ENCODE measurements at regions not wholly inside any gene's neighbourhood (a gene's known extent, or its start where the extent isn't known, plus 50 kb on each side); places are given as distances from the start of the nearest gene placed in this dataset.

DNA sequence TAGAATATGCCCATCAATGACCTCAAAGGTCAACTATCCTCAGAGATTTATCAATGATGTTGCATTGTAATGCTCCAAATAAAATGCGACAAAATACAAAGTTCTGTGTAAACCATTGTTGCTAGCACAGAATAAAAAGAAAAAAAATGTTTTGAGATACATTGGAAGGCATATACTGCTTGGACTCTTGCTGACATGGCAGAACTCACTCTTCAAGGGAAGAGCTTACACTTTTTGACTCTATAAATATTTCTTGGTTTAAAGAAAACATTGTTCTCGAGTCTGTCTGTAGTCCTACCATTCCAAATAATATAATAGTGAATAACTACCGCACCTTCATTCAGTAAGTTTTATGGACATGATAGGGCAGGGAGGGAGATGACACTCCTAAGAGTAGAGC is 178.7 kb upstream of the RSPO3 start:
- Histone ChIP-seq H4K20me1 (ENCODE audit: insufficient read depth, low read length) (no peaks in the 10 kb centered on the region), H3K36me3 (ENCODE audit: insufficient read depth, low read length) (no peaks in the 10 kb centered on the region), H3K27me3 (ENCODE audit: insufficient read depth, low read length) (no peaks in the 10 kb centered on the region), H3K9me3 (ENCODE audit: low read length) (no peaks in the 10 kb centered on the region), H3K9ac (ENCODE audit: low read length) (no peak overlapping the region), H3K9me2 (ENCODE audit: low read depth, low read length) (no peaks in the 10 kb centered on the region), H3K4me2 (ENCODE audit: low read length) (no peak overlapping the region), H3K4me1 (ENCODE audit: insufficient read depth, low read length, severe bottlenecking) (no peaks in the 10 kb centered on the region), H3K4me3 (ENCODE audit: low read depth, low read length, poor library complexity, severe bottlenecking) (no peak overlapping the region), H3K27ac (ENCODE audit: low read depth, low read length, poor library complexity, severe bottlenecking) (no peak overlapping the region), H3K79me2 (ENCODE audit: insufficient read depth, low read length) (no peaks in the 10 kb centered on the region), H3F3A (ENCODE audit: insufficient read depth, low read length) (no peaks in the 10 kb centered on the region), H2AFZ (ENCODE audit: low read length) (no peak overlapping the region)
- no peak for TF ChIP-seq EZH2 (IDR thresholded peaks at IDR 0.05; ENCODE audit: borderline replicate concordance, low read length)
- TF ChIP-seq, protein P1, sequence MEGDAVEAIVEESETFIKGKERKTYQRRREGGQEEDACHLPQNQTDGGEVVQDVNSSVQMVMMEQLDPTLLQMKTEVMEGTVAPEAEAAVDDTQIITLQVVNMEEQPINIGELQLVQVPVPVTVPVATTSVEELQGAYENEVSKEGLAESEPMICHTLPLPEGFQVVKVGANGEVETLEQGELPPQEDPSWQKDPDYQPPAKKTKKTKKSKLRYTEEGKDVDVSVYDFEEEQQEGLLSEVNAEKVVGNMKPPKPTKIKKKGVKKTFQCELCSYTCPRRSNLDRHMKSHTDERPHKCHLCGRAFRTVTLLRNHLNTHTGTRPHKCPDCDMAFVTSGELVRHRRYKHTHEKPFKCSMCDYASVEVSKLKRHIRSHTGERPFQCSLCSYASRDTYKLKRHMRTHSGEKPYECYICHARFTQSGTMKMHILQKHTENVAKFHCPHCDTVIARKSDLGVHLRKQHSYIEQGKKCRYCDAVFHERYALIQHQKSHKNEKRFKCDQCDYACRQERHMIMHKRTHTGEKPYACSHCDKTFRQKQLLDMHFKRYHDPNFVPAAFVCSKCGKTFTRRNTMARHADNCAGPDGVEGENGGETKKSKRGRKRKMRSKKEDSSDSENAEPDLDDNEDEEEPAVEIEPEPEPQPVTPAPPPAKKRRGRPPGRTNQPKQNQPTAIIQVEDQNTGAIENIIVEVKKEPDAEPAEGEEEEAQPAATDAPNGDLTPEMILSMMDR (IDR thresholded peaks at IDR 0.05; ENCODE audit: low read length), result no peak

DNA sequence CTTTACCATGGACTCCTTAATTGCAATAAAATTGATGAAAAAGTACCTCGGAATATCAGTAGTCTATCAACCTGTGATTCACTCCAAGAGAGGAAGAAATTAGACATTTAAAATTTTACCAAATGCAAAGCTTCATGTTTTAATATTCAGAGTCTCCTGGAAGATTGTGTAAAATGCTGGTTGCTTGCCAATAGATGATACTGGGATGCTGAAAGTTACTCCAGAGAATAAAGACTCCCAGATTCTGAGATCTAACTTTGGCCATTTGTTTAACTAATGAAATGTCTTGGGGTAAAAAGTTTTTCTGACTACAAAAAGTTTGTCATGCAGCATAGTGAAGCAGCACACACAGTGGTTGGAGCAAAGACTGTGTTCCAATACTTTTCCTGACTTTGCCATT is 176.7 kb upstream of the RSPO3 start:
- H3K9me3 ChIP-seq (ENCODE audit: low read length), result no peaks in the 10 kb centered on the region
- TF ChIP-seq, protein P1 (IDR thresholded peaks at IDR 0.05; ENCODE audit: low read length), result no peak
- TF ChIP-seq EZH2 (IDR thresholded peaks at IDR 0.05; ENCODE audit: borderline replicate concordance, low read length), result no peak
- H3K79me2 ChIP-seq (ENCODE audit: insufficient read depth, low read length), result no peaks in the 10 kb centered on the region
- no peak overlapping the region for H2AFZ ChIP-seq (ENCODE audit: low read length)
- no peak overlapping the region for H3K27ac ChIP-seq (ENCODE audit: low read depth, low read length, poor library complexity, severe bottlenecking)
- H3F3A ChIP-seq (ENCODE audit: insufficient read depth, low read length), result no peaks in the 10 kb centered on the region
- H3K27me3 ChIP-seq (ENCODE audit: insufficient read depth, low read length), result no peaks in the 10 kb centered on the region
- no peak overlapping the region for H3K4me2 ChIP-seq (ENCODE audit: low read length)
- H4K20me1 ChIP-seq (ENCODE audit: insufficient read depth, low read length), result no peaks in the 10 kb centered on the region
- no peaks in the 10 kb centered on the region for H3K9me2 ChIP-seq (ENCODE audit: low read depth, low read length)
- H3K36me3 ChIP-seq (ENCODE audit: insufficient read depth, low read length), result no peaks in the 10 kb centered on the region
- no peak overlapping the region for H3K9ac ChIP-seq (ENCODE audit: low read length)
- no peaks in the 10 kb centered on the region for H3K4me1 ChIP-seq (ENCODE audit: insufficient read depth, low read length, severe bottlenecking)
- H3K4me3 ChIP-seq (ENCODE audit: low read depth, low read length, poor library complexity, severe bottlenecking), result no peak overlapping the region

DNA sequence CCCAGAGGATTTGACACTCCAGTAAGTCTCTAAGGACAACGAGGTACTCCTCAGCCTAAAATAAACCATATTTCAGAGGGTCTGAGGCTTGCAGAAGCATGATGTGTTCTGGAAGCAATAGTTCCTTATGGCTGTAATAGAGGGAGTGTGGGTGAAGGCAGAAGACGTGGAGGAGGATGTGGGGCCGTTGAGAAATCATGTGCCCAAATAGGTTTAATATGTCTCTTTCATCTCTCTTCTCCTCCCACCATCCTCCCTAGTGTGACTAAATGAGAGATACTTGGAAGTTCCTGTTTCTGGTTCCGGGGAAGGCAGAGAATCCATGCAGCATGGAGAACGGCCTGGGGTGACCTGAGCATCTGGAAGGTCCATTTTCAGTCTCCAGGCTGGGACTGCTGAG is 174.0 kb upstream of the RSPO3 start:
- Histone ChIP-seq H4K20me1 (ENCODE audit: insufficient read depth, low read length) (no peaks in the 10 kb centered on the region), H3K27ac (ENCODE audit: low read depth, low read length, poor library complexity, severe bottlenecking) (no peak overlapping the region), H3K9me2 (ENCODE audit: low read depth, low read length) (no peaks in the 10 kb centered on the region), H3F3A (ENCODE audit: insufficient read depth, low read length) (no peaks in the 10 kb centered on the region), H2AFZ (ENCODE audit: low read length) (no peak overlapping the region), H3K36me3 (ENCODE audit: insufficient read depth, low read length) (no peaks in the 10 kb centered on the region), H3K9ac (ENCODE audit: low read length) (no peak overlapping the region), H3K4me3 (ENCODE audit: low read depth, low read length, poor library complexity, severe bottlenecking) (no peak overlapping the region), H3K79me2 (ENCODE audit: insufficient read depth, low read length) (no peaks in the 10 kb centered on the region), H3K4me1 (ENCODE audit: insufficient read depth, low read length, severe bottlenecking) (no peaks in the 10 kb centered on the region), H3K27me3 (ENCODE audit: insufficient read depth, low read length) (no peaks in the 10 kb centered on the region), H3K4me2 (ENCODE audit: low read length) (no peak overlapping the region), H3K9me3 (ENCODE audit: low read length) (no peaks in the 10 kb centered on the region)
- TF ChIP-seq EZH2 (IDR thresholded peaks at IDR 0.05; ENCODE audit: borderline replicate concordance, low read length), result no peak
- TF ChIP-seq, protein P1 (IDR thresholded peaks at IDR 0.05; ENCODE audit: low read length), result no peak

Data from OCI-LY1 (cell line).